ENCODE measurements at regions not wholly inside any gene's neighbourhood (a gene's known extent, or its start where the extent isn't known, plus 50 kb on each side); places are given as distances from the start of the nearest gene placed in this dataset.

- Histone ChIP-seq H3K4me3 (no peak overlapping the region), H3K4me1 (no peaks in the 10 kb centered on the region), H3K27me3 (ENCODE audit: low read depth) (no peaks in the 10 kb centered on the region), H3K9me3 (no peaks in the 10 kb centered on the region), H3K36me3 (no peaks in the 10 kb centered on the region), H3K27ac (no peak overlapping the region)
- TF ChIP-seq CTCF (IDR thresholded peaks at IDR 0.05), result no peak
- intact Hi-C loops (cut with DNase I), result no loop called here
- DNase-seq (no peak), ATAC-seq (no peak)
Measured at GRCh38 chr12:87323369-87323768, 705.8 kb downstream of the C12orf50 start.

DNA sequence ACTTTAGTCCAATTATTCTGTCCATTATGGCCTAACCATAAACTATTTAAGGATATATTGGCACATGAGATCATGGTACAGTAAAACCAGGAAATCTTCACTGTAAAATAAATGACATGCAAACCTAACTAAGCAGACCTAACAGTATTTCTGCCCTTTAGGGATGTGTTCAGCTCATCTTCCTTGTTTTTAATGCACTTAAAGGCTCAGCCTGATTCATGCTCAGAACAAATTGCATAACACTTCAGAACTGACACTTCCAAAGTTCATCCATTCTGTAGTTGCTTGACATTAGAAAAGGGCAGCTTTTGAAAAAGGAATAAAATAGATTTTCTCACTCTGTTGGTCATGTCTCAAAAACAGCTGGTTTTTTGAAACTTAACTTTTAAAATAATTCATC, 708.5 kb downstream of the C12orf50 start:
- no peak for TF ChIP-seq CTCF (IDR thresholded peaks at IDR 0.05)
- intact Hi-C loops (cut with DNase I), result no loop called here
- H3K36me3 ChIP-seq, result no peaks in the 10 kb centered on the region
- H3K27ac ChIP-seq, result no peak overlapping the region
- DNase-seq, result no peak
- no peak for ATAC-seq
- no peaks in the 10 kb centered on the region for H3K4me1 ChIP-seq
- no peaks in the 10 kb centered on the region for H3K27me3 ChIP-seq (ENCODE audit: low read depth)
- H3K9me3 ChIP-seq, result no peaks in the 10 kb centered on the region
- H3K4me3 ChIP-seq, result no peak overlapping the region

DNA sequence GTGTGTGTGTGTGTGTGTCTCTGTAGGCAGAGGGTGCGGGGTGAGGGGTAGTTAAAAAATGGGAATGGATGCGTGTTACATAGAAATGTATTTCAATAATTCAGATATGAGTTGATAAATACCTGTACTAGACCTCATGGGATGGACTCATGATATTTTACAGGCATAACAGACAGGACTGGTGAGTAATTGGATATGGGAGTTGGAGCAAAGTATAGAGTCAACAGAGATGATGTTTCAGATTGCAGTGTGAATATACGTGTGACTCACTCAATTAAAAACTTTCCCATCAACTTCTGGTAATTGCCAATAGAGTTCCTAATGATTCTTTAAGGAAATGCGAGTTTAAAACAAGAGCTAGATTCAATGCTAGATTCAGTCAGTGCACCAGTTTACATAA, 711.9 kb downstream of the C12orf50 start:
- Histone ChIP-seq H3K27ac (no peak overlapping the region), H3K9me3 (no peaks in the 10 kb centered on the region), H3K4me1 (no peaks in the 10 kb centered on the region), H3K27me3 (ENCODE audit: low read depth) (no peaks in the 10 kb centered on the region), H3K4me3 (no peak overlapping the region), H3K36me3 (no peaks in the 10 kb centered on the region)
- TF ChIP-seq CTCF (IDR thresholded peaks at IDR 0.05), result no peak
- DNase-seq (no peak), ATAC-seq (no peak)
- intact Hi-C loops (cut with DNase I), result no loop called here

DNA sequence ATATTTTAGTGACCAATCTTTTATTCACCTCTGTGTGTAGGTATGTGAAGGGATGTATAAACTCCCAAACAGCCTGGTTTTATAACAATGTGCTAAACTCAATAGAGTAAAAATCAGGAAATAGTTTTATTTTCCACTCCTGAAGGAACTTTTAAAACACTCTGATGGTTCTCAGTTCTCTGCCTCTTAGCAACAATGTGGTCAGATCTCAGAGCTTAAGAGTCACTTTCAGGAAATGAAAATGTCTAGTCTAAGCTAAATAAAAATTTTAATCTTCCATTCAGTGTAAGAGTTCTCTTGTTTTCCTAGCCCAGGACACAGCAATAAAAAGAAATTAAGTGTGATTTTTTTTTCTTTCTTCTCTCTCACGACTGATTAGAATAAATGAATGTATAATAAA, 718.0 kb downstream of the C12orf50 start:
- H3K4me1 ChIP-seq, result no peaks in the 10 kb centered on the region
- intact Hi-C loops (cut with DNase I), result no loop called here
- no peaks in the 10 kb centered on the region for H3K27me3 ChIP-seq (ENCODE audit: low read depth)
- ATAC-seq, result peak in 1 of 2 donors; percentile 25
- no peaks in the 10 kb centered on the region for H3K36me3 ChIP-seq
- TF ChIP-seq CTCF (IDR thresholded peaks at IDR 0.05), result no peak
- no peak overlapping the region for H3K4me3 ChIP-seq
- DNase-seq, result no peak
- H3K9me3 ChIP-seq, result no peaks in the 10 kb centered on the region
- no peak overlapping the region for H3K27ac ChIP-seq

DNA sequence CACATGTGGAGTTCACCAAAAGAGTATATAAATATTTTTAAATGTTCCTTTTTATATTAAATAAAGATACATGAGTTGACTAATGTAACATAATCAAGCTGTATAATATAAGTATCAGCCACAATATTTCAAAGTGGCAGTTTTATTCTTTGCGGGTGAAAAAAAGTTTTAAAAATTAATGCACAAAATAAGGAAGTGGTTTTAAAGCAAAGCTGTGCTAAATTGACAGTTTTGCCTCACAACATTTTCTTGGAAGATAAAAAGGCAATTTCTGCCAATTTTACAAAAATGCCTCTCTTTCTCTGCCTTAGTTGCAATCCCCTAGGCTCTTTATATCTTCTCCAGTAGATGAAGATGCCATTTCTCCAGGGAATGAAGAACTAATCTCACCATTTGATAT, 719.1 kb downstream of the C12orf50 start:
- ATAC-seq (no peak), DNase-seq (no peak)
- Histone ChIP-seq H3K27ac (no peak overlapping the region), H3K9me3 (no peaks in the 10 kb centered on the region), H3K4me3 (no peak overlapping the region), H3K4me1 (no peaks in the 10 kb centered on the region), H3K27me3 (ENCODE audit: low read depth) (no peaks in the 10 kb centered on the region), H3K36me3 (no peaks in the 10 kb centered on the region)
- intact Hi-C loops (cut with DNase I), result no loop called here
- no peak for TF ChIP-seq CTCF (IDR thresholded peaks at IDR 0.05)

- intact Hi-C loops (cut with DNase I), result no loop called here
Measured at GRCh38 chr12:87305481-87305880, 723.7 kb downstream of the C12orf50 start.

More at GRCh38 chr12:87305481-87305880, 723.7 kb downstream of the C12orf50 start:
- Histone ChIP-seq H3K27me3 (ENCODE audit: low read depth) (no peaks in the 10 kb centered on the region), H3K36me3 (no peaks in the 10 kb centered on the region), H3K4me1 (no peaks in the 10 kb centered on the region), H3K4me3 (no peak overlapping the region), H3K9me3 (no peaks in the 10 kb centered on the region), H3K27ac (no peak overlapping the region)
- DNase-seq, result no peak
- TF ChIP-seq CTCF (IDR thresholded peaks at IDR 0.05), result no peak
- ATAC-seq, result no peak
